ENCODE measurements at regions not wholly inside any gene's neighbourhood (a gene's known extent, or its start where the extent isn't known, plus 50 kb on each side); places are given as distances from the start of the nearest gene placed in this dataset.
"Not testable (repeated sequence)": the region's sequence is repeated elsewhere in the genome, so short reads cannot be mapped to it uniquely, and the experiment has no call there.

DNA sequence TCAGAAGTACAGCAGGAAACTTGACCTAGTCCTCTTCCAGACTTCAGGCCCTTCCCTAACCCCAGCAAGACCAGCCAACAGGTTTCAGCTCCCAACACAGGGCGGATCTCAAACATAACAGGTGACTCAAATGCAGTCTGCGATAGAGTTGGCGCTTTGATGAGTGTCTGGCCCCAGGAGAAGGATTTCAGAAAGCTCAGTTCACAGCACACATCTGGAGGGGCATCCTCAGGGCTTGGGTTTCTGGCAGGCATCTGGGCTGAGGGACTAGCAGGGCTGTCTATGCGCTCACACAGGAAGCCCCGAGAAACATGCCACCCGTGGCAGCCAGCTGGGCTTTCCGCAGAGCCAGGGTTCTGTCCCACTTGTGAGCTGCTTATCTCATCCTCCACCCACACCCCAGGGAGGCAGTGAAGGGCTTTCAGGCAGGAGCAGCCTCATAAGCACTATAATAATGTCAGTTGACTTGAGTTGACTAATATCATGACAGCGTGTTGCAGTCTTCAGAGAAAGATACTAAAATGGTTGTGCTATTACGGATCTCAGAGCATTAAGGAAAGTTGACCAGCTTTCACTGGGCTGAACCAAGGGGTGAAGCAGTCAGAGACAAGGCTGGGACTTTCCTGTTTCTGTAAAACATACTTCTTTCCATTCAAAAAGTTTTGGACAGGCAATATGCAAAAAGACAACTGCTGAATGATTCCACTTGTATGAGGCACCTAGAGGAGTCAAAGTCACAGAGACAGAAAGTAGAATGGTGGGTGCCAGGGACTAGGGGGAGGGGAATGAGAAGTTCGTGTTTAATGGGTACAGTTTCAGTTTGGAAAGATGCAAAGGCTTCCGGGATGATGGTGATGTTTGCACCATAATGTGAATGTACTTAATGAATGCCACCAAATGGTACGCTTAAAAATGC lies 233.0 kb upstream of the IRF2BP2 start:
- DNase-seq (ENCODE audit: low read depth), result peak; percentile 51

DNA sequence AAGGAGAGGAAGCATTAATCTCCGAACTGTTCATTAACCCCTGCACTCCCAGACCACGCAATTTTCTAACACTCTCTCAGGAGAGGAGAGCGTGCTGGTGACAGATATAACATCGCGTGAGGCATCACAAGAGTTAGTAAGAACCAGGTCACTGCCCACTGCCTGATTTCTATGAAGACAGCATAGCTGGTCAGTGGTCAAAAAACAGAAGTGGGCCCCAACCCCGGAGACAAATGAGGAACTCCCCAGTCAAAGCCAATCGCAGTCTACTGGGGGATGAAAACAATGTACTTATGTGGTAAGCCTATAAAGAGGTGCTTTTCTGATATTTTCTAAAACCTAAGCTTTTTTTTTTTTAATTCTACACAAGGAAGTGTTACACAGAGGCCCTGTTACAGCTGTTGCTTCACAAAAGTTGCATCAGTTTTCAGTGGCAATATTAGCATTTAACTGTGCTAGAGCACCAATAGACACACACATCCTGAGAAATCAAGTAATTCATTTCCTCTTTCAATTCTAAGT lies 231.8 kb upstream of the IRF2BP2 start:
- no peak for DNase-seq (ENCODE audit: low read depth)

DNA sequence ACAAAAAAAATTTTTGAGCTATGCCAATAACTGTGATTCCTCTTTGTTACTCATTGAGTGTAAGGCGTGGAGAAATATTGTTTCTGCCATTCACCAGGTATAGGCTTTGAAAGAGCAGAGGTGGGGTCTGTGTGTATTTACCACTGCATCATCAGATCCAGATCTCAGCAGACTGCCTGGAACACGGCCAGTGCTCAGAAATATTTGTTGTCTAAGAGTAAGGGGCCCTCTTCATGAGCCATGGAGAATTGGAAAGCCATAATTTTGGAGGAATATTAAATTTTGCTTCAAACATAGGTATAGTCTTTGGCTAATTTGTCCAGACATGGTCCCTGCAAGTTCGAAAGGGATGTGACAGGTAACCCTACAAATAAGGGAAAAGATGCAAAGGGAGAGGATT lies 231.3 kb upstream of the IRF2BP2 start:
- no peak for DNase-seq (ENCODE audit: low read depth)

DNA sequence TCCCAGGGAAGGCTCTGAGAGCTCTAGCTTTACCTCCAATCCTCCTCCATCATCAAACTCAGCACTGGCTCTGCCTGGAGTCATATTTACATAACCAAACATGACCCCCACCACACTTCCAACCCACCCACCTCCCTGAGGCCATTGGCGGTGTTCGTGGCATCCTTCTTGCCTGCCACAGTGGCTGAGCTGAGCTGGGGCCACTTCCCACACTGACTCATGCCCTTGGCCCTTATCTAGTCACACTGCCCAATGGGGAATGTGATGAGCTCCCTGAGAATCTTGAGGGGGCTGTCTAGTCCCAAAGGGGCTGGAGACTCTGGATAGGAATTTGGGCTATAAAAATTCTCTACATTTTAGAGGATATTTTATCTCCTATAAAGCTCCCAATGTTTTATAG lies 230.9 kb upstream of the IRF2BP2 start:
- DNase-seq (ENCODE audit: low read depth), result no peak

DNA sequence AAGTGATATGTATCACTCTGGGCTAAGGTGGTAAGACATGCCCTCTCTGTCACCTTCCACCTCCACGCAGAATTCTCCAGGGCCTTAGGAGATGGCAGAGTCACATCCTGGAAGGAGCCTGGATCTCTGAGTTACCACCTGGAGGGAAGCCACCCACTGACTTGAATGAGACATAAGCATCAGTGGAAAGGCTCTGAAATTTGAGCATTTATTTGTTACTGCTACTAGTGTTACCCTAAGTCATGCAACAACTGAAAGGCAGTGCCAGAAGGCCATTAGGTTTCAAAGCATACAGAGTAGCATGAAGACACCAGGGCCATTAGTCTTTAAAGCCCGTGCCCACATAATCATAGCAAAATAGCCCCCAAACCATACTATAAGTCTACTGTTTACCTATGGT lies 230.3 kb upstream of the IRF2BP2 start:
- DNase-seq (ENCODE audit: low read depth), result no peak

DNA sequence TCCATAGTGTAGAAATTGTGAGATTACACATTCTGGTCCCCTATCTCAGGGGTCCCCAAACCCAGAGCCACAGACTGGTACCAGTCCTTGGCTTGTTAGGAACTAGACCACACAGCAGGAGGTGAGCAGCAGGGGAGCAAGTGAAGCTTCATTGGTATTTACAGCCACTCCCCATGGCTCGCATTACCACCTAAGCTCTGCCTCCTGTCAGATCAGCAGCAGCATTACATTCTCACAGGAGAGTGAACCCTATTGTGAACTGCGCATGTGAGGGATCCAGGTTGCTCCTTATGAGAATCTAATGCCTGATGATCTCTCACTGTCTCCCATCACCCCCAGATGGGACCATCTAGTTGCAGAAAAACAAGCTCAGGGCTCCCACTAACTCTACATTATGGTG lies 229.7 kb upstream of the IRF2BP2 start:
- no peak for DNase-seq (ENCODE audit: low read depth)

DNA sequence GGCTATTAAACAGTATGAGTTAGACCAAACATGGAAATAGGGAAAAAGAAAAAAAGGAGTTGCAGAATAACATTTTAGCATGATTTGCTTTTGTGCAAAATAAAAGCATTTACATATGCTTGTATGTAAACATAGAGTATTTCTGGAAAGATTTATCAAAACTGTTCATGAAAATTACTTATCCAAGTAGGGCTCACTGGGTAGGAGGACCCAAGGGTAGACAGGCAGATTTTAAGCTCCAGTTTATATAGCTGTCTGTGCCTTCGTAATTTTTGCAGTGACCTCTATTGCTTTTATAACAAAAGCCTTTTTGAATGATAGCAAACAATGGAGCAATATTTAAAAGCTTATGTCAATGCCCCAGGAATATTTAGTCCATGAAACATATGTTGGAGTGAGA lies 228.8 kb upstream of the IRF2BP2 start:
- no peak for DNase-seq (ENCODE audit: low read depth)

DNA sequence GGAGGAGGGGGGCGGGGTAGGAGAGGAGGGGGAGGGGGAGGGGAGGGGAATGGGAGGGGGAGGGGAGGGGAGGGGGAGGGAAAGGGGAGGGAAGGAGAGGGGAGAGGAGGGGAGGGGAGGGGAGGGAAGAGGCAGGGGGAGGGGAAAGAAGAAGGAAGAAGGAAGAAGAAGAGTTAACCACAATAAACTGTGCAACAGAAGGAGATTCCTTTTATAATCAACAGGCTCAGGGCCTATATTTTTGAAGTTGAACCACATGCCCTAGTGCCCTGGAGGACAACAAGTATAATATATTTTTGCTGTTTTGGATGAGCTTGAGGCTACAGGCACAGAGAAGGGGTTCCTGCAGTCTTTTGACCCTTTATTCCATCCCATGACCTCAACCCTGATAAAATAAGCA lies 228.2 kb upstream of the IRF2BP2 start:
- DNase-seq (ENCODE audit: low read depth), result no peak

DNA sequence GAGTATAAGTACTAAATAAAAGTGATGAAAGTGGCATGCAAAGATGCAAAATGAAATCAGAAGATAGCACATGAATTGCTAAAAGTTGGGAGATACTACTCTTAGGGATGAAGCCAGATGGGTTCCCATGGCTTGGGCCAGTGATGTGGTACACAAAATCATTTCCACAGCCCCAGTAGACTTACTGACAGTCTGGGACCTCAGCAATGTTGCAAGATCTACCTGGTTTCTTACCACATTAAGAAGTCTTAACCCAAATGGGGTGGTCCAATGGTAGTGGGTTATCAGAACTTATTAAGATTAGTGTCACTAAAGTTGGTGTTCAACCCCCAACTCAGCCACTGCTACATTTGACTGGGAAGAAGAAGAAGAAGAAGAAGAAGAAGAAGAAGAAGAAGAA lies 227.7 kb upstream of the IRF2BP2 start:
- DNase-seq (ENCODE audit: low read depth), result no peak

DNA sequence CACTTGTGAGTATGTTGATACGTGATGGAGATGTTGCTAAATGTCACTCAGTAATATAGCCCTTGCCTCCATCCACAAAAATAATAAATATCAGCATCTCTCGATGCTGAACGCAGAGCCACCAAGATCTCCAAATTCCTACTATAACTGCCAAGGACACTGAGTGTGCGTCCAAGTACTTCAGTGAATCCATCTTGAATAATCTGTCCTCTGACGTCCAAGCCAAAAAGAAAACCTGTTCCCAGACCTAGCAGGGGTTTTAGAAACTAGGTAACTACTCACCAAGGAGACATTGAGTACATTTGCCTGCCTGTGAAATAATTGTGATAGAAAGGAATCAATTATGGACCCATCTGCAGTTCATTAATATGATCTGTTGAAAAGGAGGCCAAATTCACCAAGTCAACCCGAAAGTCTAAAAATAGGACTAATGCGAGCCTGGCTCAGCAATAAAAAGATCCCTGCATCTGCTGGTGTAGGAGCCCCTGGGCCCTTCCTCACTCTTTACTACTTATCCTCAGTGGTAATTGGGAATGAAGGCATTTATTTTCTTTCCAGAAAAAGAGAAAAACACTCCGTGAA lies 226.9 kb upstream of the IRF2BP2 start:
- no peak for DNase-seq (ENCODE audit: low read depth)

DNA sequence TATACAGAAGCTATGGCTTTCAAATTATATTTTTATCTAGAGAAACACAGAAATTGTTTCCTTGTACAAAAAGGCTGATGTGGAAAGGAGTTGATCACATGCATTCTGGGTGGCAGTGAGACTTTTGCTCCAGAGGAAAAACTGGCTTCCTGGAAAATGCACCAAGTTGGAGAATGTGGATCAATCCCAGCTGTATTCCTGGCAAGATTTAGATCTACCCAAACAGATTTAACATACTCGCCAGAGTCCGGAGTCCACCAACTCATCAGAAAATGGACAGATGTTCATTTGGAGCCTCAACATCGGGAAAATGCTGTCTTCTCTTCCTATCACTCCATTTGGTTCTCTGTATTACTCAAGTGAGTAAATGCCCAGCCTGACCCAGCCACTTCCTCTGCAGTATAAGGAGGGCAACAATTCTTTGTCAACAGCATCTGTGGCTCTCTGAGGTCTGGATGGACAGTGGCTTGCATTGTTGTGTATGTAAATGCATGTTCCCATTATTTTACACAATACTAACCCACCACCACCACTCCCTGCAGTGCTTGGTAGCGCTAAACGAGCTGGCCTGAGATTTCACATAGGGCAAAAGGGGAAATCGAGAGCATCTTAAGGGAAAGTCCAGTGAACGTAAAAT lies 226.2 kb upstream of the IRF2BP2 start:
- DNase-seq (ENCODE audit: low read depth), result no peak

DNA sequence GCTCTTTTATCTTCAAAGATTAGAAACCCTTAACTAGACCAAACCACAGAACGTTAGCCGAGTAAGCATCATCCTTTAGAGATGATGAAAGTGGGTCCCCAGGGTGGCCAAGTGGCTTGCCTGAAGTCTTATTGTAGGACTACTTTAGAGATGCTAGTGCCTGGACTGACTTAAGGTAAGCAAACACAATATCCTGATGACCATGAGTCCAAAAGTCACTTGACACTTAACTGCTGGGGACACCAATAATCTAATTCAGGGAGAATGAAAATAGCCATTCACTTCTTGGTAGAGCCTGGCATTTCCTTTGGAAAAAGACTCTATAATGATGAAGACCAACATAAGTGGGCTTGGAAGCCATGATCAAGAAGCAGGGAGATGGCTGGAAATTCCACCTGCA lies 225.3 kb upstream of the IRF2BP2 start:
- no peak for DNase-seq (ENCODE audit: low read depth)

DNA sequence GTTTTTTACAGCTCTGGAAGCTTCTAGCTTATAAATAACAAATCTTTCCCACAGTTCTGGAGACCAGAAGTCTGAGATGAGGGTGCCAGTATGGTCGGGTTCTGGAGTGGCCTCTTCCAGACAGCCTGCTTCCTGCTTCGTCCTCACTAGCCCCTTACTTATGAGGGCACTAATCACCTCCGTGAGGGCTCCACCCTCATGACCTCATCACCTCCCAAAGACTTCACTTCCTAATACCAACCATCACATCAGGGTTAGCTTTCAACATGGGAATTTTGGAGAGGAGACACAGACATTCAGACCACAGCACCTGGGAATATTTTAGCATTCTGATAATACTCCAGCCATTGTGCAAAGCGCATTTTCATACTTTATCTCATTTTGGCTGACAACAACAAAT lies 223.7 kb upstream of the IRF2BP2 start:
- no peak for DNase-seq (ENCODE audit: low read depth)

DNA sequence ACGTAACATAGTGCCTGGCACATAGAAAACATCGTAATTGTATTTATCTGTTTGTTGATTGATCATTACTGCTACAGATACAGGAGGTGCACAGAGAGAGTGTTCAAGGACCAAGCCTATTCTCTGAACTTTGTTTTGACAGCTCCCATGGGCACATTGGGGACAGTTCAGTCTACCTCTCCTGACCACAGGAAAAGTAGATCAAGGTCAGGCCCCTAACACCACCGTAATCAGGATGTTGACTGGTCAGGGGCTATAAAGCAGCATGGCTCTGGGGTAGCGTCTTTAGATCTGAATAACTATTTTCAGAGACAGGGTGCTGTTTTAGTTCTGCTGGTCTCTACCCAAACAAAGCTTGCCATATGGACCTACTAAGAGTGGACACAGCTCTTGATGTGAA lies 223.1 kb upstream of the IRF2BP2 start:
- DNase-seq (ENCODE audit: low read depth), result no peak

DNA sequence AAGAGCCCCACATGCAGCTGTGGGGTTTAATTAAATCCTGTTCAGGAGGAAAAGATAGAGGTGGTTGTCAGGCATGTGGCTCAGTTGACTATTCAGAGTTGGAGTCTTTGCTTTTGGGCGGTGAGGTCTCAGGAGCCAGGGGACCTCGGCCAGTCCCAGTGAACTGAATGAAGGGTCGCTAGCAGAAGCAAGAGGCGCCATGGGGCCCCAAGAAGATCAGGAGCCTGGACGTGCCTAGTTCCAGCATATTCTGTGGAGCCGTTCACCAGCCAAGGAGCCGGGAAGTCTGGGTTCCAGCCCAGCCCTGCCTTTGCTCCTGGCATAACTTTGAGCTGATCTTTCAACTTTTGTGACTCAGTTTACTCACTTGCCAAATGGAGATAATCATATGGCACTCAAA lies 217.7 kb upstream of the IRF2BP2 start:
- DNase-seq (ENCODE audit: low read depth), result no peak

DNA sequence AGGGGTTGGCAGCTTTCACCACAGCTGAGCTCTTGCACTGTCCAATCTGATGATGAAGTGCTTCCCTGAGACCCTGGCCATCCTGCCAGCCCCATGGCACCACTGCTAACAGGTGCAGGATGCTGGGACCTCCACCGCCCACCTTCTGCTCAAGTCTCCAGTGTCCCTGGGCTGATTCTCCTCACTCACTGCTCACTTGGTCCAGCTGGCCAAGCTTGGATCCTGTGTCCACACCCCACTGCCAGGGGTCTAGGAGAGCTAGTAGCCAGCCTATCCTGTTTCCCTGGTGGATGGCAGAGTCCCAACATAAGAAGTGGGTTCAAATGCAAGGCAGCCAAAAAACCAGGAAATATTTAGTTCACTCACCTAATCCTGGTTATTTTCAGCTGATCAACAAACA lies 217.2 kb upstream of the IRF2BP2 start:
- DNase-seq (ENCODE audit: low read depth), result no peak

DNA sequence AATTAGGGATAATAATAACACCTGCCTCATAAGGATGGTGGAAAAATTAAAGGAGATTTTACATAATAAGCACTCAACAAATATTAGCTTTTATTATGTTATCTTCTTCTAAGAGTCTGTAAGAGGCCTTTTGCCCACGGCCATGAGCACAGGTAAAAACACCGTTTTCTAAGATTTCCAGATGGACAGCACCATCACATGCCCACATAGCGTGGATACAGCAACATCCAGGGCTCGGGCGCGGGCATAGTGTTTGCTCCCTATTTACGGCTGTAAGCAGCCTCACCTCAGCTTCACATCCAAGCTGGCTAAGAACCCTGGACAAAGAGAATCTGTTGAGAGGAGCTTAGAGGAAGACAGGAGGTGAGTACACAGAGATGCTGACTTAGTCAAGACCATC lies 216.4 kb upstream of the IRF2BP2 start:
- no peak for DNase-seq (ENCODE audit: low read depth)

DNA sequence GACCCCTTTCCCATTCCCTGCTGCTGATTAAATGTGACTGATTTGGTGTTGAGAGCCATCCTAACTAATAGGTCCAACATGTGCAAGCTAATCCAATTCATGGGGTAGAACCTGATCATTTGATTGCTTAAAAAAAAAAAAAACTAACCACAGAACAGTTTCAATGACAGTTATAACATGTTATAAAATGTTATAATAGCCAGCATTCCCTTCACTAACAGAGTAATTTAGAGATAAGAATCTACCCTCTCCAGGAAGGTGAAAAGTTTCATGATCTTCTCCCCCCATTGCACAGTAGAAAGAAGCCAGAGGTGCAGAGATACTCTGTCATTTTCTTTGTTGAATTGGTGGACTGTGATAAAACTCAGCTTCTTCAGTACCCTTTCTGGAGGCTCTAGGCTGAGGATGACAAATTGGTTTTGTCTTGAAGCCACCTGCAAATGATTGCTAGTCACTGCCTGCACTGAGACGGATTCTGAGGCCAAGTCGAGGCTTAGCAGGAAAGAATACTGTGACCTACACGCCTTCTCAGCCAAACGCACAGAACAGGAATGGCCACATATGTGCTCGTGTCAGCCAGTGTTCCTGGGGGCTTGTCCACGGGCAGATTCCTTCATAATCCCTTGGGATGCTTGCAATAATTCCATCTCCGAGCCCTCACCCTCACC lies 215.7 kb upstream of the IRF2BP2 start:
- no peak for DNase-seq (ENCODE audit: low read depth)

DNA sequence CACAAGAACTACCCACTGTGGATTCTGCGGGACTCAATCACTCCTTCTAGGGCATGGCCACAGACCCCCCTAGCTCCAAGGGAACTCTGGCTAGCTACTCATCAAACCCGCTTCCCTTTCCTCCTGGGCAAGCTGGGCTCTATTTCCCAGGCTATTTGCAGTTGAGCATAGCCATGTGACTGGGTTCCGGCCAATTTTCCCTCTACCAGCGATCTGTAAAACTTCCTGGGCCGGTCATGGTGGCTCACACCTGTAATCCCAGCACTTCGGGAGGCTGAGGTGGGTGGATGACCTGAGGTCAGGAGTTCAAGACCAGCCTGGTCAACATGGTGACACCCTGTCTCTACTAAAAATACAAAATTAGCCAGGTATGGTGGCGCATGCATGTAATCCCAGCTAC lies 214.9 kb upstream of the IRF2BP2 start:
- not testable (repeated sequence) for DNase-seq (ENCODE audit: low read depth)

DNA sequence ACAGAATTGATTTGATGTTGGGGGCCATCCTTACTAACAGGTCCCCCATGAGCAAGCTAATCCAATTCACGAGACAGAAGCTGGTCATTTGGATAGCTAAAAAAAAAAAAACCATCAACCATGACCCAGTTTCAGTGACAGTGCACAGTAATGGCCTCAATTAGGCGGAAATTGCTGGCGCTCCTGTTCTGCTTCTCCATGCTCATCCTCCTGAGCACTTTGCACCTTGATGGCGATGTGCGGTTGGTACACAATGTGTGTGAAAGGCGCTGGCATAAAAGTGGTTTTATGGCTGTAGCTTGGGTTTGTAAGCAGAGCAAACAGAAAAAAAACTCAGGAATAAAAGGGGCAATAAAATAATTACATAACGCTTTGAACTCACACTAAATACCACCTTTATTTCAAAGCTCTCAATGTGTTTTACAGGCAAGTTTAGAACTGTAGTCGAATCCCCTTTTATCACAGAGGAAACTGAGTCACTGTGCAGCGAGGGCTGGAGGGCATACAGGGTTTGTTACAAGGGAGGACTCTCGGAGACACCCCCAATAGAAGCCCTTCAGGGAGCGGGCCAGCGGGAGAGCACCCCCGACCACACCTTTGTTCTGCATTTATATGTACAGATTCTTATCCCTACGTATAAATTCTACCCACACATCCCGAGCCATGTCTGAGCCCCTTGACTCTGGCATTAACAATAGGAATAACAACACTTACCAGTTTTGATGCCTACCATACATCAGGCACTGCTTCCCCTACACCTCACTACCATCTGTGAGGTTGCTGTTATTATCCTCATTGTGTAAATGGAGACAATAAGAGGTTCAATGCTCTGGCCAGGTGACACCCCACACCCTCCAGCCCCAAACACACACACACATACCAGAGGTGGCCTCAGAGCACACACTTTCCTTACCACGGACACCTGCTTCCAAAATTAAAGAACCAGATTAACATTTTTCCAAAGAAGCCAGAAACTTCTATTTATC lies 213.5 kb upstream of the IRF2BP2 start:
- DNase-seq (ENCODE audit: low read depth), result no peak

DNA sequence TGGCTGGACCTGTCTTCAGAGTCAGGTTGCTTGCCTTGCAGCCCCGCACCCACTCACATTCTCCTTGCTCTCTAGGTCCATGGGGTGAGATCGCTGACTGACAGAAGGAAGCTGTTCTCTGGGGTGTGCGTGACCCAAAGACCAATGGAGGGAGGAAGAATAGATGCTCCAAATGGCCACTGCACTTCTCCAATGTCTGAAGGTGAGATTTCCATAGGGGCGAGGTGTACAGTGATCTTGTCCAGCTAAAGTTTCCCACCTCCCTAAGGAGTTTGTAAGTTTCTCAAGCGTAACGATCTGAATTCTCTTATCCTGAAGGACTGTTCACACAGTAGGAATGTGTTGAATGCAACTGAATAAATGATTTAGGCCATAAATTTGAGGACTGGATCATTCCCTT lies 211.9 kb upstream of the IRF2BP2 start:
- no peak for DNase-seq (ENCODE audit: low read depth)

Data from T-helper 22 cell (primary cell).